ENCODE measurements at regions not wholly inside any gene's neighbourhood (a gene's known extent, or its start where the extent isn't known, plus 50 kb on each side); places are given as distances from the start of the nearest gene placed in this dataset.

DNA sequence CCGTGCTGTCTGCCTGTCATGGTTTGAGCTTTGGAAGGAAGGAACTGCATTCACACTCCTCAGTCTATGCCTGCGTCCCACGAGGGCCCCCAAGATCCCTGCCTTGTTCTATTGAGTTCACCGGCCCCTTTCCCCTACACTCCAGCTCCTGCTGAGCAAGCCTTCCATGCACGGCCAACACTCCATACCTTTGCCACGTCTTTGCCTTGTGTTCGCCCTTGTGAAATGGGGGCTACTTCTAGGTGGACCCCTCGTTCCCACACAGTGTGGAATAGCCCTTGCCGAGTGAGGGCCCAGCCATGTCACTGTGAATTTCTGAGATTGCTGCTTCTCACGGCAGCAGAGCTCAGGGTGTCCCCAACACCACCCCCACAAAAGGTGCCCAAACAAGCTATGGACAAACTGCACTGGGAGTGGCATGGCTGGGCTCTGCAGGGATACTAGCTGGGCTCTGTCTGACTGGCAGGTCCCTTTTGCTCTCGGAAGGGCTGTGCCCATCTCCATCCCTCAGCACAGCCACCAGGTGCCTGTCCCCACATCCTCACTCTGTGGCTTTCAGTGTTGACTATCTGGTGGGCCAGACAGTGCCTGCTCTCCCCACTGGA is 67.9 kb upstream of the ADAMTS2 start:
- peak in 2 of 7 donors; percentile 2 to 25 for DNase-seq
- intact Hi-C loops (cut with DNase I) = no loop called here
- H3K9me3 ChIP-seq (replicated peaks in 1 of 3) = no peaks in the 10 kb centered on the region
- H3K4me3 ChIP-seq = no peak overlapping the region
- no peaks in the 10 kb centered on the region for H3K4me1 ChIP-seq (replicated peaks in 1 of 2)
- no peak for TF ChIP-seq POLR2A (IDR thresholded peaks at IDR 0.05)
- TF ChIP-seq, protein P1, sequence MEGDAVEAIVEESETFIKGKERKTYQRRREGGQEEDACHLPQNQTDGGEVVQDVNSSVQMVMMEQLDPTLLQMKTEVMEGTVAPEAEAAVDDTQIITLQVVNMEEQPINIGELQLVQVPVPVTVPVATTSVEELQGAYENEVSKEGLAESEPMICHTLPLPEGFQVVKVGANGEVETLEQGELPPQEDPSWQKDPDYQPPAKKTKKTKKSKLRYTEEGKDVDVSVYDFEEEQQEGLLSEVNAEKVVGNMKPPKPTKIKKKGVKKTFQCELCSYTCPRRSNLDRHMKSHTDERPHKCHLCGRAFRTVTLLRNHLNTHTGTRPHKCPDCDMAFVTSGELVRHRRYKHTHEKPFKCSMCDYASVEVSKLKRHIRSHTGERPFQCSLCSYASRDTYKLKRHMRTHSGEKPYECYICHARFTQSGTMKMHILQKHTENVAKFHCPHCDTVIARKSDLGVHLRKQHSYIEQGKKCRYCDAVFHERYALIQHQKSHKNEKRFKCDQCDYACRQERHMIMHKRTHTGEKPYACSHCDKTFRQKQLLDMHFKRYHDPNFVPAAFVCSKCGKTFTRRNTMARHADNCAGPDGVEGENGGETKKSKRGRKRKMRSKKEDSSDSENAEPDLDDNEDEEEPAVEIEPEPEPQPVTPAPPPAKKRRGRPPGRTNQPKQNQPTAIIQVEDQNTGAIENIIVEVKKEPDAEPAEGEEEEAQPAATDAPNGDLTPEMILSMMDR (IDR thresholded peaks at IDR 0.05) = no peak
- no peaks in the 10 kb centered on the region for H3K27me3 ChIP-seq
- H3K36me3 ChIP-seq (replicated peaks in 1 of 2) = no peaks in the 10 kb centered on the region
- no peak overlapping the region for H3K27ac ChIP-seq
- 84 to 93% (median 86%) methylated on average over 9 to 11 of the region's 11 CpGs for WGBS, 4 donors

DNA sequence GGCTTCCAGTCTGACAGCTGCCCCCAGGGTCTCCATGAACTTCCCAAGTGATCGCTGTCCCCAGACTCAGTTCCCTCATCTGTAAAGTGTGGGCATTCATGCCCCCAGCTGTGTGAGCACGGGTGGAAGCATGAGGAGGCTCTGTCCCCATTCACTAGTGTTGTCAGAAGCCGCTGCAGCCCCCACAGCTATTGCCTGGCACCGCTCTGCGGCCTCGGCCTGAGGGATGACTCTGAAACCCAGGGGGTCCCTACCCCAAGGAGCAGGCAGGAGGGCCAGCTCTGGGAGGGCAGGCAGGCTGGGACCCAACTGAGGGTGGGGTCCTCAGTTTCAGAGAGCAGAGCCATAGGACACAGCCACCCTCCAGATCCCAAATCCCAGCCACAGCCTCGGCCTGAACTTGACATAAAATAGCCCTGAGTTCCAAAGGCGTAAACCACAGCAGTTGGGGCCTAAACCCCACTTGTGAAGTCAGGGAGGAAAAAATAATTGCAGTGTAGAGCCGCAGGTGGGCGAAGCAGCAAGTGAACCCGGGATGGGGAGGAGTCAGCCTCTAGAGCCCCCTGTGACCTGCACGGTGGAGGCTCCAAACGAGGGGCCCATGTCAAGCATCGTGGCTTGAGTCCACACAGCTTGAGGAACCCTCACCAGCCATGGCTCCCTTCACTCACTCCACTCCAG is 66.0 kb upstream of the ADAMTS2 start:
- no peak for TF ChIP-seq POLR2A (IDR thresholded peaks at IDR 0.05)
- TF ChIP-seq, protein P1 (IDR thresholded peaks at IDR 0.05) = no peak
- peak in 1 of 7 donors; percentile 33 for DNase-seq
- Histone ChIP-seq H3K27ac (no peak overlapping the region), H3K4me1 (replicated peaks in 1 of 2) (no peaks in the 10 kb centered on the region), H3K4me3 (no peak overlapping the region), H3K27me3 (no peaks in the 10 kb centered on the region), H3K36me3 (replicated peaks in 1 of 2) (no peaks in the 10 kb centered on the region), H3K9me3 (replicated peaks in 1 of 3) (no peaks in the 10 kb centered on the region)
- WGBS, 4 donors = 90 to 95% (median 93%) methylated on average over 6 to 14 of the region's 14 CpGs
- intact Hi-C loops (cut with DNase I) = no loop called here

DNA sequence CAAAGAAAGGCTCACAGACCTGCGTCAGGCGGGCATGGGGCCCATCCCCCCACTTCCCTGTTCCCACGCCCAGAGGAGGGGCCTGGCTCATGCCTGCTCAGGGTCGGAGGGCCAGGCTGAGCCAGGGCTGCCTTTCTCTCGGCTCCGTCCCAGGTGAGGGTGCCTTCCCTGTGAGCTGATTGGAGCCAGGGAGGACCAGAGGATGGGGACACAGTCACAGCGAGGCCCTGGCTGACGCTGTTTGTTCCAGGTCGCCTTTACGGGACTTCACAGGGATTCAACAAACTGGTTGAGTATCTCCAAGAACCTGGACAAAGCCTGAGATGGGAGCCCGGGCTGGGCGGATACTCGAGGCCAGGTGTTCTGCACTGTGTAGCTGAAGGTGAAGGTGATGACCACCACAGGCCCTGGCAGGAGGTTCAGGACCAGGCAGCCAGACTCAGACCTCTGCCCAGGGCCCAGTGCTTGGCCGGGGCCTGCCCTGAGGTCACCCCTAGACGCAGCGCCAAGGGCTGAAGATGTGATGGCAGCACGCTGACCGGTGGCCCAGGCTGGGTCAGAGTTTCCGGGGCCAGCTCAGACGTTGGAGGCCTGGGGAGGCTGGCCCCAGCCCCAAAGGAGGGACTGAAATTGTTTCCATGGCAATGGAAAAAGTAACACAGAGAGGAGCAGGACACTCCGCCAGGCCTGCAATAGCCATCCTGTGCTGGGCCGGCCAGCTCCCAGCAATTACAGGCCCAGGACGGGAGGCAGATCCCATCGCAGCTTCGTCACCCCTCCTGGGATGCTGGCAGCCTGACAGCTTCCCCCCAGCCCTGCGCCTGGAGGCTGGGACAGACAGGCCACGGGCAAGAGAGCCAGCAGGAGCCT is 65.3 kb upstream of the ADAMTS2 start:
- peak in 1 of 7 donors; percentile 34 for DNase-seq
- WGBS, 4 donors = 90 to 93% (median 91%) methylated on average over 14 to 27 of the region's 27 CpGs
- Histone ChIP-seq H3K4me1 (replicated peaks in 1 of 2) (no peaks in the 10 kb centered on the region), H3K27ac (no peak overlapping the region), H3K36me3 (replicated peaks in 1 of 2) (no peaks in the 10 kb centered on the region), H3K4me3 (no peak overlapping the region), H3K9me3 (replicated peaks in 1 of 3) (no peaks in the 10 kb centered on the region), H3K27me3 (no peaks in the 10 kb centered on the region)
- TF ChIP-seq, protein P1 (IDR thresholded peaks at IDR 0.05) = no peak
- no peak for TF ChIP-seq POLR2A (IDR thresholded peaks at IDR 0.05)
- intact Hi-C loops (cut with DNase I) = no loop called here

DNA sequence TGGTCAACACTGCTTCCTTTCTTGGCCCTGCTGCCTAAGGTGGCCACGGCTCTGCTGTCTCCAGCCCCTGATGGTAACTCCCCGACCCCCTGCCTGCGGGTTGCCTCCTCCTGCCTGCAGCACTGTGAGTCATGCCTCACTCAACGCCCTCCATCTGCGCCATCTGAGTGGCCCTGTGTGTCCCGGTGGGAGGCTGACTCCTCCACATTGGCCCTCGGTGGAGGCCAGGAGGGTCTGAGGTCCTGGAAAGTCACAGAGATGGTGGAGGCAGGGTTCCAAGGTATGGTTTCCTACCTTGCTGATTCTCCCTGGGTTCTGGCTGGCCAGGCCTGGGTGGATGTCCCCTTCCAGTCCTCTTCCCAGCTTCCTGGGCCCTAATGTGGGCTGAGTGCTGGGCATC is 64.5 kb upstream of the ADAMTS2 start:
- no peak overlapping the region for H3K4me3 ChIP-seq
- no peak overlapping the region for H3K27ac ChIP-seq
- WGBS, 4 donors = 78 to 96% (median 90%) methylated on average over 5 to 7 of the region's 7 CpGs
- H3K27me3 ChIP-seq = no peaks in the 10 kb centered on the region
- TF ChIP-seq POLR2A (IDR thresholded peaks at IDR 0.05) = no peak
- TF ChIP-seq, protein P1 (IDR thresholded peaks at IDR 0.05) = no peak
- no peaks in the 10 kb centered on the region for H3K36me3 ChIP-seq (replicated peaks in 1 of 2)
- DNase-seq = peak in 1 of 7 donors; percentile 35
- no peaks in the 10 kb centered on the region for H3K9me3 ChIP-seq (replicated peaks in 1 of 3)
- intact Hi-C loops (cut with DNase I) = no loop called here
- H3K4me1 ChIP-seq (replicated peaks in 1 of 2) = no peaks in the 10 kb centered on the region

All from adrenal gland (tissue), 9 donors.